ENCODE measurements at regions not wholly inside any gene's neighbourhood (a gene's known extent, or its start where the extent isn't known, plus 50 kb on each side); places are given as distances from the start of the nearest gene placed in this dataset.

GRCh38 chr3:41035456-41036022, 163.8 kb upstream of the CTNNB1 start:
- ATAC-seq (peak; percentile 67), DNase-seq (no peak)
- intact Hi-C loops (cut with micrococcal nuclease) = no loop called here

- intact Hi-C loops (cut with micrococcal nuclease) = no loop called here
Observed at GRCh38 chr3:41037651-41038334, 161.5 kb upstream of the CTNNB1 start.

GRCh38 chr3:41040256-41040655, 159.0 kb upstream of the CTNNB1 start:
- no peak for ATAC-seq
- no peak for DNase-seq
- intact Hi-C loops (cut with micrococcal nuclease) = no loop called here

More at GRCh38 chr3:41037651-41038334, 161.5 kb upstream of the CTNNB1 start:
- ATAC-seq (no peak), DNase-seq (no peak)

DNA sequence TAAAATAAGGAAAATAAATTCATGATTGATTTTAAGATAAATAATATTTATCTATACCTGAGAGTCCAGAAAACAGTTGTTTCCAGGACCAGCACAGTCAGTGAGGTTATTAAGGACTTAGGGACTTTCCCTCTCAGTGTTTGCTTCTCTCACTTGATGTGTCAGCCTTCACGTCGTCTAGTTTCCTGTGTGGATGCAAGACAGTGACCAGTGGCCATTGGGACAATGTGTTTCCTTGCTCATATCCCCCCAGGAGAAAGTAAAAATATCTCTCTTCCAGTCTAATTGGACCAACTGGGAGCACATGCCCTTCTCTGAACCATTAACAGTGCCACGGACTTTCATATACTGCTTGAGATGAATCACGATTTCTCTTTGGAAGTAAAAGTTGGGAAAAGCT, 157.8 kb upstream of the CTNNB1 start:
- intact Hi-C loops (cut with micrococcal nuclease) = no loop called here
- no peak for ATAC-seq
- DNase-seq = no peak

DNA sequence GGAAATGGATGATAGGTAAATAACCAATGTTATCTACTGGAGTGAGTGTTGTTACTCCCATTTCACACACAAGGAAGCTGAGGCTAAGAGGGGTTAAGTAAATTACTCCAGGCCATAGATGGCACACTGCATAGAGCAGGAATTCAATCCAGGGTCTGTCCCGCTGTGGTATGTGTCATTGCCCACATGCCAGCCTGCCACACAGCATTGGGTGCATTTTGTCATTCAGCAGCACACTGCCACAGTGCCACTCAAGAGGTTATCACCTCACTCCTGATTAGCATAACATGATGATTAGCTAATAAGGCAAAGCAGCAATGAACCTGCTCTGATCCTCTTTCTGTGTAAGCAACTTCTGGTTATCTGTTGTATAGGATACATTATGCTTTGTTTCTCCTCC, 157.4 kb upstream of the CTNNB1 start:
- ATAC-seq = peak; percentile 93
- DNase-seq = peak; percentile 37

DNA sequence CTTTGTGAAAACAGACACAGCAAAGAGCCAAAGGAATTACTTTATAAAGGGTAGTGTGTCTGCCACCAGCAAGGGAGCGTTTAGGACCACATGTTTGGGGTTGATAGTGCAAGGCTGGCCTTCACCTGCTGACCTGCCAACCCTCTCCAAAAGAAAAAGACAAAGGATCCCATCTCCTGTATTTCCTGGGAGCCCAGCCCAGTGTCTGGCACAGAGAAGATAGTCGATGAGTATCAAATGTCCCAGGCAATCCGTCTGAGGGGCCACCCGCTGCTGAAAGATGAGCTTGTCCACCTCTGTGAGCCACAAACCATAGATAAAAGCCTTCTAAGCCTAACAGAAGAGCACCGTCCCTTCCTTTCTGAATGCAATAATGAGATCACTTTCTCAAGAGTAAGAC, 154.8 kb upstream of the CTNNB1 start:
- no peak for ATAC-seq
- intact Hi-C loops (cut with micrococcal nuclease) = no loop called here
- no peak for DNase-seq

More for the DNA sequence above, 157.4 kb upstream of the CTNNB1 start:
- intact Hi-C loops (cut with micrococcal nuclease) = no loop called here

DNA sequence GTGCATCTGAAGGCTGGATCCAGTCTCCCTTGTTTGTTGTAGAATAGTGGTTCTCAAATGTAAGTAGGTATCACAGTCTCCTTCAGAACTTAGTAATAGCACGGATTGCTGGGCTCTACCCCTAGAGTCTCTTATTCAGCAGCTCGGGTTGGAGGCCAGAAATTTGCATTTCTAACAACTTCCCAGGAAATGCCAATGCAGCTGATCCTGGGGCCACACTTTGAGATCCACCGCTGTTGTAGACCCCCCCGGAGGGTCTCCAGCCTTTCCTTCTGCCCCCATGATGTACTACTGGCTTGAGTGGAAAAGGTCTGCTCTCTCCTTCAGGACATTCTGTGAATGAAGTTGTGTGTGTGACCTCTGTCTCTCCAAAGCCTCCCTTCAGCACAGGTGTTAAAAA, 153.8 kb upstream of the CTNNB1 start:
- no peak for DNase-seq
- ATAC-seq = no peak
- intact Hi-C loops (cut with micrococcal nuclease) = no loop called here

GRCh38 chr3:41050144-41050543, 149.2 kb upstream of the CTNNB1 start:
- DNase-seq (no peak), ATAC-seq (no peak)
- intact Hi-C loops (cut with micrococcal nuclease) = no loop called here

DNA sequence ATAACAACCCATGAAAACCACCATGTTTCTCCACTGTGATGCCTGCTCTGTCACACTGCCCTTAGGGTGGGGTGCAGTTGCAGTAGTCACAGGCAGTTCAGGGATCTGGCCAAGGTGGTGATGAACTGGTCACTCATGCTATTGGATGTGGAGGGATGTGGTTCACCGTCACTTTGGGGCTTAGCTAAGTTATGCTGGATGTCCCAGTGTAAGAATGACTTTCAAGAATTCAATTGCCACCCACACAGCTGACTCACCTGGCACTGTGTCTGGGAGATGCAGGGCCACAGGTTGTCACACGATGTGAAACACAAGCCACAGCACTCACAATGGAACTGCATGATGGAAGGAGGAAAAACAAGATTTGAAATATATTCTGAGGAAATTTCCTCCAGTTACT, 146.1 kb upstream of the CTNNB1 start:
- intact Hi-C loops (cut with micrococcal nuclease) = no loop called here
- no peak for ATAC-seq
- DNase-seq = no peak

DNA sequence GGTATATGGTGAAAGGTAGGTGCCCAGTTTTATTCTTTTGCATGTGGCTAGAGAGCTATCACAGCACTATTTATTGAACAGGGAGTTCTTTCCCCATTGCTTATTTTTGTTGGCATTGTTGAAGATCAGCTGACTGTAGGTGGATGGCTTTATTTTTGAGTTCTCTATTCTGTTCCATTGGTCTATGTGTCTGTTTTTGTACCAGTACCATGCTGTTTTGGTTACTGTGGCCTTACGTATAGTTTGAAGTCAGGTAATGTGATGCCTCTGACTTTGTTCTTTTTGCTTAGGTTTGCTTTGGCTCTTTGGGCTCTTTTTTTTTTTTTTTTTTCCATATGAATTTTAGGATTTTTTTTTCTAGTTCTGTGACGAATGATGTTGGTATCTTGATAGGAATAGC, 139.2 kb upstream of the CTNNB1 start:
- DNase-seq (no peak), ATAC-seq (no peak)
- intact Hi-C loops (cut with micrococcal nuclease) = no loop called here

- ATAC-seq = no peak
- intact Hi-C loops (cut with micrococcal nuclease) = no loop called here
- no peak for DNase-seq
Observed at GRCh38 chr3:41064070-41064469, 135.2 kb upstream of the CTNNB1 start.

DNA sequence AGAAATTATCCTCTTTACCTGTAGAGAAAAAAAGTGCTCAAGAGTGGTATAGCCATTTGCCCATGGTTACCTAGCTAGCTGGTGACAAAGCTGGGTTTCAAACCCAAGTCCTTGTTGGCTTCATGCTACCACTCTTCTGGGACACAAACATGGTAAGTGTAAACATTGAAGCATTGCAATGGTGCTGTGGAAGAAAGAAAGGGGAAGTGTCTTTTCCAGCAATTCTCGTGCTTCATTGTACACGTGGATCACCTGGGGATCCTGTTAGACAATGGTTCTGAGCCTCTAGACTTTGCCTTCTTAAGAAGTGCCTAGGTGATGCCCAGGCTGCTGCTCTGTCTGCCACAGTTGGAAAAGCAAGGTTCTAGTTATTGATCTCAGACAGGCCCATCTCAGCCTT, 134.8 kb upstream of the CTNNB1 start:
- DNase-seq (no peak), ATAC-seq (no peak)
- intact Hi-C loops (cut with micrococcal nuclease) = no loop called here

DNA sequence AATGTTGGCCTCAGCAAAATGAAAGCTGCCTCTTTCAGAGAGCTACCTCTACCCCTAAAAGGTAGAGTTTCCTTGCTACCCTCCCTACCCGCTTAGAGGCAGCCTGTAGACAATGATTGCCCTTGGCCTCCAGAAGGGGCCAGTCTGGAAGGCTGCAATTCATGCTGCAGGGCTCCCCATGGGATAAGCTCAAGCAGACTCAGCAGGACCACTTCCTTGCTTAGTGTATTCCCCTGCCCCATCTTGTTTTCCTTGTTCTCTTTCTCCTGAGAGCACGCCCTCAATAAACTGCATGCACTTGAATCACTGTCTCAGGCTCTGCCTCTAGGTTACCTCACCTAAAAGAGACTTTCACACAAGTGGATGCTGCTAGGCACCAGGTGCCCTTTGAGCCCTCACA, 134.0 kb upstream of the CTNNB1 start:
- no peak for ATAC-seq
- intact Hi-C loops (cut with micrococcal nuclease) = no loop called here

GRCh38 chr3:41073190-41073589, 126.1 kb upstream of the CTNNB1 start:
- no peak for ATAC-seq
- intact Hi-C loops (cut with micrococcal nuclease) = no loop called here
- DNase-seq = no peak

More for the DNA sequence above, 134.0 kb upstream of the CTNNB1 start:
- no peak for DNase-seq

DNA sequence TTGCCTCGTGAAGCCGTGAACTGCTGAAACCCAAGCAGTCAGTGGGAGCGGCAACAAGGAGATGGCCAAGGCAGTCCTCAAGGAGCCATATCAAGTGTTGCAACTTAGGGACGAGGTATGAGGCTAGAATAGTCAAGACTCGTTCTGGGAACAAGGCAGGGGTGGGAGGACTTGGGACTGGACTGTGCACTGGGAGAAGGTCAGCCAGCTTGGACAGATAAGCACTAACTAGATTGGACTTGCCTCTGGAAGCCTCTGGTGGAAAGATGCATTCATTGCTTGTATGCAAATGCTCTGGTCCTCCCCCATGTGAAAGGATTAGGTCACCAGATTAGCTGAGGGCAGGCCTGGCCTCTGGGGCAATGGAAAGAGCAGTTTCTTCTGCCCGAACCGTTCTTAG, 123.3 kb upstream of the CTNNB1 start:
- DNase-seq (peak; percentile 56), ATAC-seq (peak; percentile 96)
- intact Hi-C loops (cut with micrococcal nuclease) = no loop called here

GRCh38 chr3:41076399-41076798, 122.9 kb upstream of the CTNNB1 start:
- DNase-seq (no peak), ATAC-seq (no peak)
- intact Hi-C loops (cut with micrococcal nuclease) = no loop called here

- intact Hi-C loops (cut with micrococcal nuclease) = no loop called here
- no peak for ATAC-seq
- no peak for DNase-seq
Observed at GRCh38 chr3:41080141-41080540, 119.2 kb upstream of the CTNNB1 start.

- ATAC-seq (peak; percentile 83), DNase-seq (no peak)
- intact Hi-C loops (cut with micrococcal nuclease) = no loop called here
Observed at GRCh38 chr3:41088882-41089281, 110.4 kb upstream of the CTNNB1 start.

DNA sequence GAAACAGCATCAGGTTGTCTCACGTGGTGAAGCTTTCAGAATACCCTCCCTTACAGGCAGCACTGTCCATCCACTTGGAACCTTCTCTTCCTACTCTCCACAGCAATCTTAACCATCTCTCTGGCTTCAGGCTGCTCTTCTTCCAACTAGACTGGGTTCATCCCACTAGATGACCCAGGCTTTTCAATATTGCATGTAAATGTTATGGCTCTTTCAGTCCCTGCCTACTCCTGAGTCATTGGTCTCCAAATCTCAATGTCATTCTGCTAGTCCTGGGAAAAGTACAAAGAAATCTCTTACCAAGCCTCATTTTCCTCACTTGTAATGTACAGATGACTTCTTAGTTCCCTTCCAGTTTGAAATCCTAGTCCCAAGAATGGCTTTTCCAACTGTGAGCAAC, 109.7 kb upstream of the CTNNB1 start:
- intact Hi-C loops (cut with micrococcal nuclease) = no loop called here
- ATAC-seq (no peak), DNase-seq (no peak)

DNA sequence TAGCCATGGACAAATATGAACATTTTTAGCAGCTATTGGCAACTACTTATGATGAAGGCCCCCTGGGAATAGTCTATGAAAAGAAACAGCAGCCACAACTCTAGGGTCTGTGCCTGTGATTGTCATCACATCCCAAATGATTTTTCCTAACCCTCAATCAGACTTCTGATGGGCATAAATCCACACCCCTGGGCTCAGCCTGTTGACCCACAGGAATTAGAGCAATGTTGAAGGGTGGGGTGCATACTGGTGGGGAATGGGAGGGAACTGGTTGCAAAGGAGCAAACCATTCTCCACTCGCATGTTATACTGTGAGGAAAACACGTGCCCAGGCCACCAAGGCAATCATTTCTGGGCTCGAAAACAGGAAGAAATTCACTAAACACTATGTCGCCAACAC, 106.5 kb upstream of the CTNNB1 start:
- ATAC-seq = peak; percentile 51
- intact Hi-C loops (cut with micrococcal nuclease) = no loop called here
- no peak for DNase-seq

DNA sequence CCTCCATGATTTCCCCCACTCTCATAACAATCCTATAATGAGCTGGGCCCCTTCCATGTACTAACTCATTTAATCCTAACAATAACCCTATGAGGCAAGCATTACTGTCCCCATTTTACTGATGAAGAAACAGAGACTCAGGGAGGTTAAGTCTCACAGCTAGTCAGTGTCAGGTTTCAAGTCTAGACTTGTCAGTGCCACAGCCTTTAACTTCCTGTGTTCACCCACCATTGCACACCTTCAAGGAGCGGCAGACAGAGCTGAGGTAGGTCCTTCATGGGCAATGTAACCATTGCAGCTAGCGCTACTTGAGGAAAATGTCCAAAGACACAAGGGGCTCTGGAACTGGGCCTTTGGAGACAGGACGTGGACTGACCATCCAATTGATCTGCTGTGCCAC, 105.8 kb upstream of the CTNNB1 start:
- ATAC-seq = no peak
- DNase-seq = no peak
- intact Hi-C loops (cut with micrococcal nuclease) = no loop called here

All from left ventricle myocardium superior (tissue), 1 donor.